NCI-H2171 (cell line): ENCODE measurements at regions not wholly inside any gene's neighbourhood (a gene's known extent, or its start where the extent isn't known, plus 50 kb on each side); places are given as distances from the start of the nearest gene placed in this dataset.

Experiments
- DNase-seq: peaks from one replicate; lab custom pipeline; 2025; lab: John Stamatoyannopoulos, UW

DNA sequence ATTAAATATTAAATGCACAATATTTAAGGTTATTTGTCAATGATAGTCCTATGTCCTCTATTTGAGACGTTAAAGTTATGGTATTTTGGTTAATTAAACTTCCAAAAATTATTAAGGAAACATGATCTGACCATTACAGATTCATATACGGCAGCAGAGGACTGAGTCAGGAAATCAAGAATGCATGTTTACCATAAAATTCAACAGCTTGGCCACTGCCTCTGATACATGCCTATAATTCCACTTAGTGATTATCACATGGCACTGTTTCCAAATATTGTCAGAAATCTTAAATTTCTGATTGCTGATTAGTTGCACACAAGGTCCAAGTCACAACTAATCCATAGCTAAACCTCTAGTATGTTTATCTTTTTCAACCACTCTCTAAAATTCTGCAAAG is 232.2 kb upstream of the UGT8 start:
- DNase-seq: no peak

DNA sequence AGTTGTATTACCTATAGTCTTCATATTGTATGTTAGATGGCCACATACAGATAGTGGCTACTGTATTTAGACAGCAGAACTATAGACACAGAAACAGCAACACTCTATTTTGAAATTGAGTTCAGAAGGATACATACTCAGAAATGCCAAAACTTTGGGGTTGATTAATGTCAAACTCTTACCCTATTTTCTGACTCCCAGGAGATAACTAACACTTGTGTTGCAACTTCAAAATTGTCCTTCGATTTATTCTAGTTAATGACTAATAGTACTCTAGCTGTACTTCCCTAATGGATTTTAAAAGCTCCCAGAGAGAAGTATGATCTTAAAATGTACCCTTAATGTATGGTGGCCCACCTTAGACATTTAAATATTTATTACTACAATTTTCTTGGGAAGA is 229.9 kb upstream of the UGT8 start:
- no peak for DNase-seq

DNA sequence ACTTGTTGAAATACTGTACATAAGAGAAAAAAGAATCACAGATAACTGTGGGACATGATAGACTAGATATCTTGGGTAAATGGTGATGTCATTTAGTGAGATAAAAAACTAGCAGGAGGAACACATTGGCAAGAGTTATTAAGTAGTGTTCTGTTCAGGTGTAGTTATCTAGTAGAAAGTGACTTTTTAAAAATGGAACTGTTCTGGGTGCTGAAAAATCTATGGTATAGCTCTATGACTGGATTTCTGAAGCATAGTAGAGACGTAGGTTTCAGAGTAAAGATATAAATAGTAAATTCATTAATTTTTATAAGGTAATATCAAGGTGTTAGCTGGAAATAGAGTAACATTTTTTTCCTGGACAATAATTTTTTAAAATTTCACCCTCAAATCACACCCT is 225.1 kb upstream of the UGT8 start:
- DNase-seq: no peak

DNA sequence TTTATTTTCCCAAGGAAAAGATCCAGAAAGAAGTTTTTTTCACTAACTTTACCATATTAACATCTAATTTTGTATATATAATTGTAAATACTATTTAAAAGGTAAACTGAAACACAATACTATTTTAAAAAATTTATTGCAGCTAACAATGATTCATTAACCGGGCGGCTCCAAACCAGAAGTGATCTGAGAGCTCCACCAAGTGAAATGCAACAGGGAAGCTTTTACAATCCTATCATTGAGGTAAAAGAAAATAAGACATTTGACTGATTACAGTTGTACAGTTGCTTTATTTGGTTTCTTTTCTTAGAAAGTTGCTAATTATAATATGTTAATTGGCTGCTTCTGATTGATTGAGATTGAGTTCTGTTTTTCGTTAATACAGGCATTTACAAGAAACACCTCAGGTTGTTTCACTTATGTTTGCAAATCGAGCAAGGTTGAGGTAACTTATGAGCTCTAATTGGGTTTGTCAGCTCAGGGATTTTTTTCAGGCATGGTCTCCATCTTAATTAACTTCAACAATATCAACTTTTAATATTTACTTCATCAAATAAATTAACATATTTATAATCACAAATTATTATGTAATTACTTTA is 220.2 kb upstream of the UGT8 start:
- DNase-seq: peak; percentile 4

DNA sequence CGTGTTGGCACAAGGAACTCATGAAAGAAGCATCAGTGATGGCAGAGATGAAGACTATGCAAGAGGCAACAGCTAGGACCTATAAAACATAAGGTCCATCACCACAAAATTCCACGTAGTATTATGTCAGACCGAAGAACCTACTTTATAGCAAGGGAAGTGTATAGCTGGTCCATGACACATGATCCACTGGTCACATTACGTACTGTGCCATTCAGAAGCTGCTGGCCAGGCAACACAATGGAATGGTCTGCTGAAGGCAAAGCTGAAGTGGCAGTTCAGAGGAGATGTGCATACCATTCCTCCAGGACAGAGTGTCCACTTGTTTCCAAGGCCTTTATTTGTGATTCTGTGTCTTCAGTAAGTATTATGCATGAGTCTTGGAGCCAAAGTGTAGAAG is 215.5 kb upstream of the UGT8 start:
- DNase-seq: no peak

DNA sequence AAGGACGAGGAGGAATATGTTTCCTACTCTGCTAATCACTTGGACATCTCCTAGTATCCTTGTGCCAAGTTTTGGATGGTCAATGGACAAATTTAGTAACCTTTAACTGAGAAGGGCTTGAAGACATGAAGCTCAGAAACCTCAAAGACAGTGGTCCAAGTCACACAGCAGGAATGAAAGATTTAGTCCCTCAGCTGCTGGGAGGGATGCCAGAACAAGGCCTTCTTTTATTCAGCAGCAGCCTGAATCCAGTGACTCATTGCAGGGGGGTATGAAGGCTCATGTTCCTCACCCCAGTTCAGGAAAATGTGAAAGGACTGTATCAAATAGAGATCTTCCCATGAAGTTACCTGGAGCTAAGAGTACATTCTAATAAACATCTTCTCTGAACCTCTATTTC is 214.9 kb upstream of the UGT8 start:
- no peak for DNase-seq

DNA sequence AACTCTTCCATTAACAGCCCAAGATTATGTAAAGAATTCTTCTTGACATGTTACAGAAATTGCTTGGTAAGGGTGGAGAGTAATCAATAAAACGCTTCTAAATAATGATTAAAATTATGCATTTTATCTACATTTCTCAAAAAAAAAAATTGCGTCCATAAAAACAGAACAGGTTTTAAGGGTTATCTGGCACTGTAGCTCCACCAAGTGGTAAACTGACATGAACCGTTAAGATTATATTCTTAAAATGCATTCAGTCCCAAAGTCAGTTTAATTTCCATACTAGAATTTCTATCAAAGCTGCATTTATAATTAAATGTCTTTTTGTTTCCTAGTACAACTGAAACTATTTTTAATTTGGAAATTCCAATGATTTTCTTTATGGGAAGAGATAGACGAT is 214.0 kb upstream of the UGT8 start:
- peak; percentile 1 for DNase-seq

DNA sequence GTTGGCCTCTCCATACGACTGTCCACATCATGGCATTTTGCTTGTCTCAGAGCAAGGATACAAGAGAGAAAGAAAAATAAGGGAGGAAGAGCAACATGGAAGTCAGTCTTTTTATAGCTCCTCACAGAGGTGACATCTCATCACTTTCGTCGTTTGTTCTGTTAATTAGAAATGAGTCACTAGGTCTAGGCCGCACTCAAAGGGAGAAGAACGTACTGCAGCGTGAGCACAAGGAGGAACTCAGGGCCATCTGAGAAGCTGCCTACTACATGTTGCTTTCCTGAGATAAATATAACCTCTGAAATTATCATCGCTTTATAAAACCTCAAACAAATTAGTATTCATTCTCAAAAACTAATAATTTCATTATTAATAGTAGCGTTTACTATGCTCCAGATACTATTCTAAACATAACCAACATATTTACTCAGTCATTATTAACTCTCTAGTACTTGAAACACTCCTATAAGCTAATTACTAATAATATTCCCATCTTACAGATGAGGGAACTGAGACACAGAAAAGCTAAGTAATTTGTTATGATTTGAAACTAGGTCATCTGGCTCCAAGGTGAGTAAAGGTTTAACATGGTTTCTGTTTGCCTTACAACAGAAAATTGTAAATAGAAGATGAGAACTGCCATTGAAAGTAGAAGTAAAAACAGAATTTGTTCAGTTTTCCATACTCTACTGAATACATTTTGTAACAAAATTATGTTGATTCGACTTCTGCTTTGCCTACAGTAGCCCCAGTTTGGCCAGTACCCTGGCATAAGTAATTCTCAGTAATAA is 213.2 kb upstream of the UGT8 start:
- DNase-seq: no peak

DNA sequence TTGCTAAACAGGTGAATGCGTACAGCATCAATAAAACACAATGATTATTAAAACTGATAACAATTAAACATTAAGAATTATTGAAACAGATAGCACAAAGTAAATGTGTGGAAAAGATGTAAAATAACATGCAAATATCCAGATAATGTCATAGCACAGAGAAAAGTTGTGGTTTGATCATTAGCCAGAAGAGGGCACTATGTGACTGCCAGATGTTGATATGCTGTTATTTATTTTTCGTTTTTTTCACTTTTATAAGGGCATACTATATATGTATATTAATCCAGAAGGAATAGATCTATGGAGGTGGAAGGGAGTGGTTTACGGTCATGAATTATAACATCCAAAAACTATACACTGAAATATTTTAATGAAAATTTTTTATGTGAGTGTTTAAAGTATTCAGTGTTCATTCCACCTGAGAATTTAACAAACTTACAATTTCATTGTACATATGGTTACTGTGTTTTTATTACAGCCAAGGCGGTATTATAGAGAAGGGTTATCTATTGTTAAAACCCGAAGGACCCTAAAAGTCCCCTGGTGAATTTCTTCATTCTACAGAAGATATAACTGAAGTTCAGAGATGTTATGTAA is 211.9 kb upstream of the UGT8 start:
- no peak for DNase-seq

DNA sequence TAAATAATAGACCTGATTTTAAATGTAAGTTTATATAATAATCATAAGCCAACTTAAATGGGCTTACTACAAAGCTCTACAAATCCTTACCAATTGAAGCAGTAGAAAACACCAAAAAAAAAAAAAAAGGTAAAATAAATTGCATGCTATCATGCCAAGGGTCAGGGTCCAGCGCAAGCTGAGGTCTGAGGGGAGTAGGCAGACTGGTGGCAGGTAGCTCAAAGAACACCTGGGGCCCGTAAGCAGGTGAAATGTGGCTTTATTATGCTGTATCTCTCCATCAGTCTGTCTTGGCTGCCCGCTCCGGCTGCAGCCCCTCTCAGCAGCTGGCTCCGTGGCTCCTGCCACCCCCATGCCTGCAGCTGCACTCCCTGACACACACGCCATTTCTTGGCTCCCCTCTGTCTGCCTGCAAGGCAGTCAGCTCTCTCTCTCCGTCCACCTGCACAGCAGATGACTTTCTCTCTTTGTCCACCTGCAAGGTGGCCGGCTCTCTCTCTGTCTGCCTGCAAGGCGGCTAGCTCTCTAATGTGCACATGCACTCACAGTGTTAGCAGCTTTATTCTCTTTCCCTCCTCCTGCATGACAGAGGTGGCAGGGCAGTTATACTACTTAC is 209.4 kb upstream of the UGT8 start:
- DNase-seq: no peak

DNA sequence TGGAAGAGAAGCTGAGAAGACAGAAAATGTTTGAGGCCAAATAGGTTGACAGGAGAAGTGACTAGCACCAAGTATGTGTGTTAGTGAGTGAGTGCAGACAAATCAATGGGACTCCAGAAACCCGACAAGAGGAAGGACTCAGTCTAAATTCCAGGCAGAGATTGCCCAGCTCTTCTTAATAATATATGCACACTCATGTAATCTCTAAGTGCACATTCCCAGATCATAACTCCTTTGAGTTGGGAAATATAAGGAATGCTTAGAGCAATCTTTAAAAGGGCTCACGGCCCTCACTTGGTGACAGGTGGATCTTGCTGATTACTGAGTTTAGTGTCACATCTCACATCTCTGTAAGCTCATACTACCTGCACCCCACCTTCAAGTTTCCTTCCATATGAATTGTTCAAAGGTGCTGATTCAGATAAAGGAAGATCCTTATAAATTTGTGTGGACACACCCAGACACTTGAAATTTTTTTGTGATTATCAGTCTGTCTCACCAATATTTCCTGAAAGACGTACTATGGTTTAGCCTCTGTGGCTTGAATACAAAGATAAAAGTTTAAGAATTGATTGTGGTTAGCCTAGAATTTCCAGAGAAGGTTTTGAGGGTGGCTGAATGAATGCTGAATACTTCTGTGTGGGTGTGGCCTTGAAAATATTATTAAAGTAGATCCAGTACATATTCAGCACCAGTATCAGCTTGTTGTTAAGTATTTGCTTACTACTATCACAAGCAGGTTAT is 205.1 kb upstream of the UGT8 start:
- DNase-seq: no peak

DNA sequence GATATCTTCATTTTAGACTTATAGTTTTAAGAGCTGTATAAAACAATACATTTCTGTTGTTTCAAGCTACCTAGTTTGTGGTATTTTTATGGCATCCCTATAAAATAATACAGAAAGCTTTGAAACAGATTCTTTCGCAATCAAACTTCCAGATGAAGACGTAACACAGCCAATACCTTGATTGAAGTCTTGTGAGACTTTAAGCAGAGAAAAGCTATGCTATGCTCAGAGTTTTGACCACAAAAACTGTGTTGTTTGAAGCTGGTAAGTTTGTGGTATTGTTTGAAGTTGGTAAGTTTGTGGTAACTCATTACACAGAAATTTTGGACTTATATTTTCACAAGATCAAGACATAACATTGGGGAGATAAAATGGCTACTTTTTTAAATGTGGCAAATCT is 201.8 kb upstream of the UGT8 start:
- no peak for DNase-seq

DNA sequence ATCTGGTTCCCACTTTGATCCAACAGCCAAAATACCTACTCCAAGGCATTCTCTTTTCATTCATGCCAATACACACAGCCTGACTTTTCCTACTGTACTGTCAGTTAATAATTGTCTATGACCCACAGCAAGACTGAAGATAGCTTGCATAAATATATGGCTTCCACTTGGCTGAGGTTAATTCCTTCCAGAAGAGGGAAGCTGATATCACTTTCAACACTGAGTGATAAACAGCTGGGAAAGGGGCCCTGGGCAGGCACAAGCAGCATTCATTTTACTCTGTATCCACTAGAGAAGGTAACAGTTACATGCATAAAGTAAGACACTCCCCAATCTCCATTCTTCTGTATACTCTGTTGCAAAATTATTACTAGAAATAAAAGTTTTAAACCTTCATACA is 200.2 kb upstream of the UGT8 start:
- no peak for DNase-seq

DNA sequence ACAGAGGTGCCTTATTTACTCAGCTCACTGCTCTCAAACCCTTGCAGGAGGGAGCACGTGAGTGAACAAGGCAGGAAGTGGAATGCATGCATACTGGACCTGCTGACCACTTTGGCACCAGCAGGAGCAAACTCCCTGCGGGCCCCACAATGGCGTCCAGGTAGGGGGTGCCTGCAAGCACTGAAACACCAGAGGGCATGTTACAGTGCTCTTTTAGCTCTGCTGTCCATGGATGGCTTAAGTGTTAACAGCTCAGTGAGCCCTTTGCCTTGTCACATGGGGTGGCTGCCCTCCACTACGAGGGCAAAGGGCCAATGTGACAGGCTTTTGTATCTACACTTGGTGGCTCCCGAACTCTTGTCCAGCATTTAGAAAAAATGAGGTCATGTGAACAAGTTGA is 199.5 kb upstream of the UGT8 start:
- no peak for DNase-seq

DNA sequence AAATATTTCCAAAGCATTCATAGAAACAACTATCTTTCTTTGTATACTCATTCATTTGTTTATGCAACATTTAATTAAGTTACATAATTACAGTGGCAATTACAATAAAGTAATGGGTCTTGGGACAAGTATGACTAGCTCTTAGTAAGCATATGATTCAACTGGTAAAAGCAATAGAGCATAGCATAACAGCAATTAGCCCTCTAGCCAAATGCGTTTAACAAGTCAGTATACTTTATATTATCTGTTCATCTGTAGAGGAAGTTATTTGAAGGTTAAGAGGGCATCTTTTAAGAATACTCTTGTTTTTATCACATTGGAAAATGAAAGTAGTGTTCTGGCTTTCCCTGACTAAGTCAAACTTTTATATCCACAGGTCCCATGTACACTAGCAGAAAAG is 198.1 kb upstream of the UGT8 start:
- no peak for DNase-seq

DNA sequence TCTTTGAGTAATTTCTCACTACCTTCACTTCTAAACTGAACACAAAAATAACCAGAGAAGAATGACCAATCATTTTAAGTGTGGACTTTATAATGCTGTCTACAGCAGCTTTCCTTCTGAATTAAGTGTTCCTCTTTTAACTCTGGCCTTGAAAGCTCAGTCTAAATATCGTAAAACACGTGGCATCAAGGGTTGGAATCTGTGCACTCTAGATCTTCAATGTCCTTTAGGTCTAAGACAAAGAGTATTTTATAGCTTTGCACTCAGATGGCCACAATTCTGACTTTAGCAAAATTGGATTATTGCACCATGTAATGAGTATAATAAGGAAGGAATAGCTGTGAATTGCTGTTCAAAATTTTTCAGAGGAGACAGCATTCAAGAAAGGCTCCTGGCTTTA is 197.1 kb upstream of the UGT8 start:
- DNase-seq: no peak

DNA sequence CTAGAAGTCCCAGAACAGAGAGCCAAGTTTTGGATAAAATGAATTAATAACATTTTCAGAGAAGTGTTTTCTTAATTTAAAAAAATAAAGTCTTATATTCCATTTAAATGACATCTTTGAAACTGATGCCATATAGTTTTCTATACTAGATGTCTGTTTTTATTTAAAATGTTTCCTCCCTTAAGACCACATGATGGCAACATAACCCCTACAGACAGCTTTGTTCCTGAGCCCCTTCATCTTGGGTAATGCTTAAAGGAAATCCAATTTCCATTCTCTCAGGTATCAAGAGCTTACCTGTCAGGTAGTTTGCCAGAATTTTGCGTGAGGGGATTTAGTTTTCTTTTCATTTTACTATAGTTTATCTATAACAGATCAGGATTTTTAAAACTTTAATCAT is 181.4 kb upstream of the UGT8 start:
- DNase-seq: peak; percentile 22

DNA sequence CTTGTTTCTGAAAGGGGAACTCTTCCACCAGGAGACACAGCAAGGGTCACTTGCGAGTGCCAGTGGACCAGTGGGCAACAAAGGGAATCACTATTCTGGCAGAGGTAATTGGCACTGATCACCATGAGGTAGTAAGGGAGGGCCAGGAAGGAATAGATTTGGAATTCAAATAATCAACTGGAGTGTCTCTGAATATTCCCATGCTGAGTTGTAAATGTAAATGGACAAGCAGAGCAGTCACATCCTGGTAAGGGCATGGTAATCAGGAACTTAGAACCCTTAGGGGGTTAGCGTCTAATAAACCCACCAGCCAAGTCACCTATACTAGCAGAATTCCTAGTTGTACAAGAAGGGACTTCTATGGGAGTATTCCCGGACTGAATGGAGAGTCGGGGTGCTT is 178.5 kb upstream of the UGT8 start:
- DNase-seq: no peak

DNA sequence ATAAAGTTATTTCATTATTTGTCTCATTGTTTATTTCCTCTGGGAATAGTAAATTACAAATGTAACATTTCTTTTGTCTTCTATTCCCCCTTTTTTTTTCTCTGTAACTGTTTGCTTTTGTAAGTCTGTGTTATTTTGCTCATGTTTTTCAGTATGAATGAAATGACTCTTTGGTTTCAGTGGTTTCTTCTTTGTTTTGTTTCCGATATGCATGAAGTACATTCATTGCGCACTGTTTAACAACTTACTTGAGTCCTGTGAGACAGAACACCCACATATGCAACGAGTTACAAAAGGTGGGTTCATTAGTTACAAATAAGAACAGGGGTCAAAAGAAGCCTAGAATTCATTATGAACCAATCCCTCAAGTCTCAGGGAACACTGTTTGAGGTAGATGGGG is 175.0 kb upstream of the UGT8 start:
- DNase-seq: no peak

DNA sequence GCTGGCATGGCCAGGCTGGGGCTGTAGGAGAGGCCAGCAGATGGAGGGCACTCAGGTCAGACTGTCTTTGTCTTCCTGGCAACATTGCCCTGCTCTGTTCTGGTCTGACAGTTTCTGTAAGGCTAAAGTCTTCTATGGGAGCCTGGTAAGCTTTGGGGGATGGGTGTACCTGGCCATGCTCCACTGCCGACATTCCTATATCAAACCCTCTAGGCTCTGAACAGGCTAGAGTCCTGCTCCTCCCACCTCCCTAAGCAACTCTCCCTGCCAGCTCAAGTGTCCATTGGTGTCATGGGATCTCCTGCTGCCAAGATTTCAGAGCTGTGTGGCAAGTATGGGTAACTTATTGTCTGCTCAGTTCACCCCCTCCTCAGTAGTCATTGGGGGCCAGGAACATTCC is 163.5 kb upstream of the UGT8 start:
- no peak for DNase-seq

DNA sequence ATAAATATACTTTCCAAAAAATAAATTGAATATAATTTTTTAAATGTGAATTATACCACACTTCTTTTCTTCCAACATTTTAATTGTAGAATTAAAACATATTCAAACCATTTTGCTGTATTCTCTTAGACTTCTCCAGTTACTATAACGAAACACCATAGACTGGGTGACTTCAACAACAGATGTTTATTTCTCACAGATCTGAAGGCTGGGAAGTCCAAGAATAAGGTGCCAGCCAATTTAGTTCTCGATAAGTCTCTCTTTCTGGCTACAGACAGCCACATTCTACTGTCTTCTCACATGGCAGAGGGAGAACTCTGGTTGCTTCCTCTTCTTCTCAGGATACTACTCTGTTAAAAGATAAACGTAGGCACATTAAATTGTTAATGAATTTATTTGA is 155.8 kb upstream of the UGT8 start:
- DNase-seq: no peak

DNA sequence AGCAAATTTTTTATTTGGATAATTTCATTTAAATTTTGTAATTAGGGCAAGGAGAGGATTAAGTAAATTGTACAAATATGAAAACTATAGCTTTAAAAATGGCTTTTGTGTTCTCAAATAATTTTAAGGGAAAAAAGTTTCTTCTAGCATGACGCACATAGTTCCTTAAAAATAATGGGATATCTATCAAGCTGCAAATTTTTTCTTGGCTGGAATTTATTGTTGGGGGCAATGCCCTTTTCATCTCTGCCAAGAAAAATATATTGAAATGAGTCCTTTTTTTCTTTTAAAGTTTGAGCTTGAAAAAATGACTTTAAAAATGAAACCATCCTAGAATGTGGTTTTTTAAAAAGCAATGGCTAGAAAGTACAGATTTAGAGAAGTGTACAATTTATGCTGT is 154.4 kb upstream of the UGT8 start:
- DNase-seq: no peak
